A673 (cell line): ENCODE measurements at regions not wholly inside any gene's neighbourhood (a gene's known extent, or its start where the extent isn't known, plus 50 kb on each side); places are given as distances from the start of the nearest gene placed in this dataset.

Experiments
- CTCF ChIP-seq: fragments of 300-800, 200-600 bp; sonication (generic); conservative IDR thresholded peaks from 2 replicates; pipeline ENCODE4 v1.5.1; 2017; ENCODE audit warnings: low read depth, mild to moderate bottlenecking, antibody characterized with exemption, low read length, moderate library complexity, mixed read lengths
- EZH2 ChIP-seq: fragments of 200-600 bp; sonication (generic); IDR thresholded peaks from 2 replicates; pipeline ENCODE4 v1.6.1; 2017; ENCODE audit warnings: borderline replicate concordance, low read depth, mild to moderate bottlenecking, mixed read lengths, antibody characterized with exemption, low read length; ENCODE audit not compliant: poor library complexity, severe bottlenecking

GRCh38 chr4:150012851-150013360 lies 65.3 kb upstream of the DCLK2 start:
- TF ChIP-seq CTCF (no peak), EZH2 (no peak)
